ENCODE measurements at regions not wholly inside any gene's neighbourhood (a gene's known extent, or its start where the extent isn't known, plus 50 kb on each side); places are given as distances from the start of the nearest gene placed in this dataset.

DNA sequence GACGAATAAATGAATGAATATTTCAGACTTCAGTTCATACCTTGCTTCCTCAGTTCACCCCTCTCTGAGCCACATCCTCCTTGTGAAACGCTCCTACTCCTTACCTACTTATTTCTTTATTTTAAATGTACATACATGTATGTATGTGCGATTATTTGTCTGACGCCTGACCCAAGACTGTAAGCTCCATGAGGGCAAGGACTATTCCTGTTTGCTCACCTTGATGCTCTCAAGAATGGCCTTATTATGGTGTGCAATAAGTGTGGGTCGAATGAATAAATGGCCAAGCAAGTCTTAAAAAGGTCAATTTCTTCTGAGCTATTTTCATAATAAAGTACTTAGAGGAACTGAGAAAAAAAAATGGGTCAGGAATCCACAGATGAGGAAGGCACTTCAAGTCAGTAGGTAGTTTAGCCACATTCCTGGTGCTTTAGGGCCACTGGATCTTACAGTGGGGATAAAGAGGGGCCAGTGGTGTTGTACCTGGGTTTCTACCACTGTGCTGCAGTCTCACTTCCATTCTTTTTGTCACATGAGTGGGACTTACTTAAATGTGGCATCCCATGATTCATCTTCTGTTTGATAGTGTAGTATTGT lies 74.7 kb downstream of the SDC1 start:
- H3K36me3 ChIP-seq (ENCODE audit: control insufficient read depth, insufficient read depth, low read length, severe bottlenecking) = no peaks in the 10 kb centered on the region
- no peak overlapping the region for H3K4me3 ChIP-seq (ENCODE audit: low read length)
- H3K27me3 ChIP-seq (replicated peaks; ENCODE audit: control insufficient read depth, insufficient read depth, low read length) = no peaks in the 10 kb centered on the region
- peaks cover 20% of the 10 kb centered on the region for H3K4me1 ChIP-seq (ENCODE audit: control insufficient read depth, insufficient read depth, low read length)
- H3K9ac ChIP-seq (ENCODE audit: low read length) = no peak overlapping the region
- no peak for DNase-seq (ENCODE audit: low read depth)
- H3K9me3 ChIP-seq (ENCODE audit: control insufficient read depth, low read length) = no peaks in the 10 kb centered on the region

DNA sequence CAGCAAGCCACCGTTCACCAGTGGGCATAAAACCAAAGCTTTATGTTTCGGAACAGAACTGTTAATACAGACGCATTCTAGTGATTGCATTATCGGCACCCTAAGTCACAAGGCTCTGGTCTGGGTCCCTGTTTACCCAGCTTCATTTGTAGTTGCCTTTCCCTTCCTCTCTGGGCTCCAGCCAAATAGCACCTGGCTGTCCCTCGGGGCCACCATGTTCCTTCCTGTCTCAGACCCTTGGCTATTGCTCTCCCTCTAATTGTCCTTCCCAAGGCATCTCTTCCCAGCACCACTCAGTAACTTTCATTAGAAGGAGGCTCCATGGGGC lies 75.3 kb downstream of the SDC1 start:
- no peak overlapping the region for H3K9ac ChIP-seq (ENCODE audit: low read length)
- H3K27me3 ChIP-seq (replicated peaks; ENCODE audit: control insufficient read depth, insufficient read depth, low read length) = no peaks in the 10 kb centered on the region
- H3K4me1 ChIP-seq (ENCODE audit: control insufficient read depth, insufficient read depth, low read length) = peaks cover 20% of the 10 kb centered on the region
- H3K4me3 ChIP-seq (ENCODE audit: low read length) = peak overlapping the region; percentile 3
- no peak for DNase-seq (ENCODE audit: low read depth)
- H3K9me3 ChIP-seq (ENCODE audit: control insufficient read depth, low read length) = no peaks in the 10 kb centered on the region
- no peaks in the 10 kb centered on the region for H3K36me3 ChIP-seq (ENCODE audit: control insufficient read depth, insufficient read depth, low read length, severe bottlenecking)

DNA sequence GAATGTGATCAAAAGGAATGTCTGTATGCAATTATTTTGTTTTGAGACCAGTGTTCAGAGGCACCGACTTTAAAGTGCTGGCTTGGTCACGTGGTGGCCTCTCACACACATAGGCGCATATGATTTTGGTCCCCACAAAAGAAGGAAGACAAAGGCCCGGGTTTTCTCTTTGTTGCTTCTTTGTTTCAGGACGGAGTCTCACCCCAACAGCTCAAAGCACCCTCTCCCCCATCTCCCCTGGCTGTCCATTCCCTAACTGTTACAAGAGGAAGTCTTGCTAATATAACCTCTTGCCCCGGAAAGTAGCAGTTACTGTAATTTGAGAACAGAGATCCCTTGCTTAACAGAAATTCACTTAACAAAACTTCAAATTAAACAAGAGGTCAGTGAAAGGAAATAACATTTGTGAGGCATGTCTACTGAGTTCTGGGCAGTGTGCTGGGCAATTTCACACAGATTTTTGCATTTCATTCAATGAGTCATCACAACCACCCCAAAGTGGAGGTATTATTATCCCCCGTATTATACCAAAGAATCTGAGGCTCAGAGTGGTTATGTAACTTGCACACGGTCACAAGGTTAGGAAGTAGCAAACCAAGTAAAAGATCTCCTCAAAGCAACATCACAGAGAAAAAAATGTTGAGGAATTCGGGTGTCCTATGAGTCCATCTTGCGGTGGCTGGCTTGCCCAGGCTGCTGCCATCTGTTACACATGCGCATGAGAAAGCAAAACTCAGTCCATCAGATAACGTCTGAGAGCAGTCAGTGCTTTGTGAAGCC lies 75.8 kb downstream of the SDC1 start:
- peak overlapping the region; percentile 3 for H3K4me3 ChIP-seq (ENCODE audit: low read length)
- peaks cover 20% of the 10 kb centered on the region for H3K4me1 ChIP-seq (ENCODE audit: control insufficient read depth, insufficient read depth, low read length)
- no peaks in the 10 kb centered on the region for H3K36me3 ChIP-seq (ENCODE audit: control insufficient read depth, insufficient read depth, low read length, severe bottlenecking)
- no peaks in the 10 kb centered on the region for H3K27me3 ChIP-seq (replicated peaks; ENCODE audit: control insufficient read depth, insufficient read depth, low read length)
- H3K9me3 ChIP-seq (ENCODE audit: control insufficient read depth, low read length) = no peaks in the 10 kb centered on the region
- DNase-seq (ENCODE audit: low read depth) = peak; percentile 79
- H3K9ac ChIP-seq (ENCODE audit: low read length) = peak overlapping the region; percentile 55

DNA sequence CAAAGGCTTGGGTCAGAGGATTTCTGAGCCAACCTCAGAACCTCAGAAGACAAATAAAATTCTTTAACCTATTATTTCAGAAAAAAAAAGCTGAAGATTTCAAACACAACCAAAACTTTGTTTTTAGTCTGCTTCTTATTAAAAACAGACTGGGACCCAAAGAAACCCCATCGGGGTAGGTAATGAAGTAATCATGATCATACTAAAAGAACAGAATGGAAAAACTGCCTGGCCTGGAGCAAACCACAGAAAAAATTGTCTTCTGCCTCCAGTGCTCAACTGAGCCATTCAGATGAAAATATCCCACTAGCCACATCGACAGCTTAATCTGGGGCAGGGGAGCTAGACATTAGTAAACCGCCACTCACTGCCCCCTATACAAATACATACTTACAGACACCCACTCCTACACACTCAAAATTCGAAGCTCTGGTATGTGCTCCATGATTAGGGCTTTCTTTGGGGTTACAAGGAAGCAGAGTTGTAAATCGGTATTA lies 76.5 kb downstream of the SDC1 start:
- Histone ChIP-seq H3K27me3 (replicated peaks; ENCODE audit: control insufficient read depth, insufficient read depth, low read length) (no peaks in the 10 kb centered on the region), H3K9ac (ENCODE audit: low read length) (peak overlapping the region; percentile 55), H3K36me3 (ENCODE audit: control insufficient read depth, insufficient read depth, low read length, severe bottlenecking) (no peaks in the 10 kb centered on the region), H3K4me1 (ENCODE audit: control insufficient read depth, insufficient read depth, low read length) (peaks cover 20% of the 10 kb centered on the region), H3K9me3 (ENCODE audit: control insufficient read depth, low read length) (no peaks in the 10 kb centered on the region), H3K4me3 (ENCODE audit: low read length) (peak overlapping the region; percentile 3)
- peak; percentile 51 for DNase-seq (ENCODE audit: low read depth)

DNA sequence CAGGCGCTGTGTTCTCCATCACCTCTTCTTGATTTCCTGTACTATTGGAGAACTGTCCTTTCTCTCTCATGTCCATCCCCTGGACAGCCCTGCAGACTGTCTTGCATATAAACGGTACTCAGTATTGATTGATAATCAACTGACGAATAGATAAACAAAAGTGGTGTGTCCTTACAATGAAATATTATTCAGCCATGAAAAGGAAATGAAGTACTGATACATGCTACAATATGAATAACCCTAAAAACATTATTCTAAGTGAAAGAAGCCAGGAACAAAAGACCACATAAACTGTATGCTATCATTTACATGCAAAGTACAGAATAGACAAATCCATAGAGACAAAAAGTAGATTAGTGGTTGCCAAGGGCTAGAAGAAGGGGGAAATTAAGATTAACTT lies 77.6 kb downstream of the SDC1 start:
- no peak overlapping the region for H3K4me3 ChIP-seq (ENCODE audit: low read length)
- no peak for DNase-seq (ENCODE audit: low read depth)
- H3K4me1 ChIP-seq (ENCODE audit: control insufficient read depth, insufficient read depth, low read length) = peaks cover 20% of the 10 kb centered on the region
- H3K9ac ChIP-seq (ENCODE audit: low read length) = no peak overlapping the region
- no peaks in the 10 kb centered on the region for H3K36me3 ChIP-seq (ENCODE audit: control insufficient read depth, insufficient read depth, low read length, severe bottlenecking)
- no peaks in the 10 kb centered on the region for H3K27me3 ChIP-seq (replicated peaks; ENCODE audit: control insufficient read depth, insufficient read depth, low read length)
- H3K9me3 ChIP-seq (ENCODE audit: control insufficient read depth, low read length) = no peaks in the 10 kb centered on the region

DNA sequence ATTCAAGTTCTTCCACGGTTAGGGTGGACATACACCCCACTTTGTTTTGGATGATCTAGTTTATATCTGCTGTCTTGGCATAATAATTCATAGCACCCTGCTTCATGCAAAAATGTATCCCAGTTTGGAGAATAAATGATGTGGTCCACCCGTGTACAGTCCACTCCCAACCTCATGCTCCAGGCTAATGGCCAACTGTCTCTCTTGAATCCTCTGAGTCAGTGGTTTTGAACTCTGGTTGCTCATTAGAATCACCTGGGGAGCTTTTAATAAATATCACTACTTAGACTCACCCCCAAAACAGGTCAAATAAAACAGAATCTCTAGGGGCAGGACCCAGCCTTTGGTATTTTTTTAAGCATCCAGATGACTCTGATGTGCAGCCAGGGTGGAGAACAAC lies 78.5 kb downstream of the SDC1 start:
- no peaks in the 10 kb centered on the region for H3K36me3 ChIP-seq (ENCODE audit: control insufficient read depth, insufficient read depth, low read length, severe bottlenecking)
- DNase-seq (ENCODE audit: low read depth) = no peak
- no peaks in the 10 kb centered on the region for H3K27me3 ChIP-seq (replicated peaks; ENCODE audit: control insufficient read depth, insufficient read depth, low read length)
- H3K4me1 ChIP-seq (ENCODE audit: control insufficient read depth, insufficient read depth, low read length) = peaks cover 26% of the 10 kb centered on the region
- H3K4me3 ChIP-seq (ENCODE audit: low read length) = no peak overlapping the region
- H3K9me3 ChIP-seq (ENCODE audit: control insufficient read depth, low read length) = no peaks in the 10 kb centered on the region
- no peak overlapping the region for H3K9ac ChIP-seq (ENCODE audit: low read length)

DNA sequence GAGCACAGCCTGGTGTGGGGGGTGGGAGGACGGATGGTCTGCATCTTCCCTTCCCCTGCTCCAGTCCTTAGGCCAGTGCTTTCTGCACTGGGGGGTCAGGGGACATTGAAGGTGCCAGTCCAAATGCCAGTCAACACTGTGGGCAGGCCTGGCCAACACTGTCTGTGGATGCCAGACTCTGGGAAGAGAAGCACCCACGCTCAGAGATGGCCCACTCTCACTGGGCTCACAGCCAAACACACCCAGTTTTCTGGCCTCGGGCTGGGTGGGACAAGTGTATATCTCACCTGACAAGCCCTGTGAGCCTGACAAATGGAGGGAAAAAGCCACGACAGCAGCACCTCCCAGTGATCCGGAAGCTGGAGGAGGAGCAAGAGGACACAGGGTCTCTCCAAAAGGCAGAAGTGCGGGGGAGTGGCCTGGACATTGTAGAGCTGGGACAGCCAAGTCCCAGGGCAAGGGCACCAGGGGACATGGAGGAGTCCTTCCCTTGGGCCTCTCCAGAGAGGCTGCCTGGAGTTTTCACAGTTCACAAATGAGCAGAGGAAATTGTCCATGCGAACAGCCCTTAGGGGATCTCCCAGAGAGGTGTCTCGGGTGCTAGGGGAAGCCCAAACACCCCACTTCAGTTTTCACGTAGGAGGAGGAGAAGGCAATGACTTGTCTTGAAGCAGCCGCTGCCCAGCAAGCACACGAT lies 79.3 kb downstream of the SDC1 start:
- Histone ChIP-seq H3K36me3 (ENCODE audit: control insufficient read depth, insufficient read depth, low read length, severe bottlenecking) (no peaks in the 10 kb centered on the region), H3K9ac (ENCODE audit: low read length) (no peak overlapping the region), H3K27me3 (replicated peaks; ENCODE audit: control insufficient read depth, insufficient read depth, low read length) (no peaks in the 10 kb centered on the region), H3K4me3 (ENCODE audit: low read length) (no peak overlapping the region), H3K4me1 (ENCODE audit: control insufficient read depth, insufficient read depth, low read length) (peaks cover 33% of the 10 kb centered on the region), H3K9me3 (ENCODE audit: control insufficient read depth, low read length) (no peaks in the 10 kb centered on the region)
- DNase-seq (ENCODE audit: low read depth) = no peak

DNA sequence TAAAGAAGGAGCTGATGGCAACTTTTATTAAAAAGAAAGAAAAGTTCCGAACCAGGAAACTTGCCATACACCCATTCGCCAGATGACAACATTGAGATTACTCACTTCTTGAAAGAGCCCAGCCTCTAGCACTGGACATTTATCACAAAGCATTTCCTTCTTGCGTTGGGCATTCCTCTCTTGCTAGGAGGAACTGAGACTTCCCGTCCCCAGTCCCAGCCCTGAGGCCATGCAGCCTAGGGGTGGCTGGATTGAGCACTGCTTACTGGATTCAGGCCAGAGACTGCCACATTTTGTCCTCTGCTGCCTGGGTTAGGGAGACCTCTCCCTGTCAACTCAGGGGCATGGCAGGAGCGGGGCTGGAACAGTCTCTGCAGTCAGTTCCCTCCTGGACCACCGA lies 80.1 kb downstream of the SDC1 start:
- H3K27me3 ChIP-seq (replicated peaks; ENCODE audit: control insufficient read depth, insufficient read depth, low read length) = no peaks in the 10 kb centered on the region
- no peak for DNase-seq (ENCODE audit: low read depth)
- H3K4me3 ChIP-seq (ENCODE audit: low read length) = no peak overlapping the region
- no peaks in the 10 kb centered on the region for H3K36me3 ChIP-seq (ENCODE audit: control insufficient read depth, insufficient read depth, low read length, severe bottlenecking)
- peaks cover 32% of the 10 kb centered on the region for H3K4me1 ChIP-seq (ENCODE audit: control insufficient read depth, insufficient read depth, low read length)
- no peak overlapping the region for H3K9ac ChIP-seq (ENCODE audit: low read length)
- H3K9me3 ChIP-seq (ENCODE audit: control insufficient read depth, low read length) = no peaks in the 10 kb centered on the region

DNA sequence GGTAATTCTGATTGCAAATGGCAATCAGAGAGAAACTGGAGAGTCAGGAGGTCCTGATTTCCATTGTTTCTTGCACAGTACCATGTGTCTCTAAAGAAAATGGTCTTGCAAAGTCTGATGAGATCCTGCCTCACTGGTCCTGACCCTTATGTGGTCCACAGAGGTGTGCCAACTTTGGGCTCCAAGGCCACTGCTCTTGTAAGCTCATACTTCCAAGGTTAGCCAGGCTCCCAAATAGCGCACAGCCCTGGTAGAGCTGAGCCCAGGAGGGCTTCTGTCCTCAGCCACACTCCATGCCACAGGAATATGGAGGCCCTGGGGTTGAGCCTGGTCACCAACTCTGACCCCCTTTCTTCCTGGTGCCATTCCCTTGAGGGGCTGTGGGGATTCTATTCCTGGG lies 80.7 kb downstream of the SDC1 start:
- Histone ChIP-seq H3K4me1 (ENCODE audit: control insufficient read depth, insufficient read depth, low read length) (peaks cover 28% of the 10 kb centered on the region), H3K9me3 (ENCODE audit: control insufficient read depth, low read length) (no peaks in the 10 kb centered on the region), H3K9ac (ENCODE audit: low read length) (no peak overlapping the region), H3K36me3 (ENCODE audit: control insufficient read depth, insufficient read depth, low read length, severe bottlenecking) (no peaks in the 10 kb centered on the region), H3K27me3 (replicated peaks; ENCODE audit: control insufficient read depth, insufficient read depth, low read length) (no peaks in the 10 kb centered on the region), H3K4me3 (ENCODE audit: low read length) (no peak overlapping the region)
- DNase-seq (ENCODE audit: low read depth) = no peak

DNA sequence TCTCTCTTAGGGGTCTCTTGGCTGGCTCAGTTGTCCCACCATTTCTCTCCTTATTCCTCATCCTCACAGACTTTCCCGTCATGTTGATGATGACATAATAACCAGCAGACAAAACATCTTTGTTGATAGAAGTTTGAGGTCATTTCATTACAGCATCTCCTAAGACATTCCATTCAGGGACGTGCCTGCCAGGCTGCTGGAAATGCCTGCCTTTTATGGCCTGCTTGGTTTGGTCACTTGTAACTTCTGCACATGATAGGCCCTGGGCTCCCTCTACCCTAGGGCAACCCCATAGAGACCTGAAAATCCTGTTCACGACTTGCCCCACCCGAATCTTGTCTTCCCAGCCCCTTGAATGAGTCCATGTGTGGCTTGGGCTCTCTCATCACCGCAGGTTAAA lies 81.7 kb downstream of the SDC1 start:
- Histone ChIP-seq H3K9ac (ENCODE audit: low read length) (no peak overlapping the region), H3K36me3 (ENCODE audit: control insufficient read depth, insufficient read depth, low read length, severe bottlenecking) (no peaks in the 10 kb centered on the region), H3K9me3 (ENCODE audit: control insufficient read depth, low read length) (no peaks in the 10 kb centered on the region), H3K27me3 (replicated peaks; ENCODE audit: control insufficient read depth, insufficient read depth, low read length) (no peaks in the 10 kb centered on the region), H3K4me3 (ENCODE audit: low read length) (no peak overlapping the region), H3K4me1 (ENCODE audit: control insufficient read depth, insufficient read depth, low read length) (peaks cover 25% of the 10 kb centered on the region)
- DNase-seq (ENCODE audit: low read depth) = no peak

DNA sequence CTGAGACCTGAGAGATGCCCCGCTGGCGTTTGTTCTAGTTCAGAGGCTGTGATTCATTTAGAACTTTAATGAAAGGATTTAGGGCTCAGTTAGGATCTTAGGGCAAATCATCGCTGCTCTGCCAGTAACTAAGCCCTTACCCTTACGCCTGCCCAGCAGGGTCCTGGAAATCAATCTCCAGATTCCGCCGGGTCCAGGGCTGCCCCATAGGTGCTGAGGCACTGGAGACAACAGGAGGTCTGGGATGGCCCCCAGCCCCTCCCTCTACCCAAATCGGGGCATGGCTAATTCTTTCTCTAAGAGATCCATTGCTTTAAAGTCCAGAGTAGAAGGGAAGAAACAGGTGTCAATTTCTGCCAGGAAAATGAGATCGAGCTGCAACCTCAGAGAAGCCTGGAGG lies 83.1 kb downstream of the SDC1 start:
- H3K4me3 ChIP-seq (ENCODE audit: low read length) = no peak overlapping the region
- H3K36me3 ChIP-seq (ENCODE audit: control insufficient read depth, insufficient read depth, low read length, severe bottlenecking) = no peaks in the 10 kb centered on the region
- no peak for DNase-seq (ENCODE audit: low read depth)
- H3K9me3 ChIP-seq (ENCODE audit: control insufficient read depth, low read length) = no peaks in the 10 kb centered on the region
- H3K4me1 ChIP-seq (ENCODE audit: control insufficient read depth, insufficient read depth, low read length) = peaks cover 23% of the 10 kb centered on the region
- H3K27me3 ChIP-seq (replicated peaks; ENCODE audit: control insufficient read depth, insufficient read depth, low read length) = no peaks in the 10 kb centered on the region
- H3K9ac ChIP-seq (ENCODE audit: low read length) = peak overlapping the region; percentile 6

Data from adipocyte (in vitro differentiated cells).